ENCODE measurements at regions not wholly inside any gene's neighbourhood (a gene's known extent, or its start where the extent isn't known, plus 50 kb on each side); places are given as distances from the start of the nearest gene placed in this dataset.

GRCh38 chr16:55118701-55119260, 188.1 kb downstream of the IRX5 start:
- no peak for DNase-seq

- no peak for DNase-seq
Observed at GRCh38 chr16:55120408-55120807, 189.7 kb downstream of the IRX5 start.

- DNase-seq: no peak
Observed at GRCh38 chr16:55120826-55121225, 190.2 kb downstream of the IRX5 start.

GRCh38 chr16:55123652-55124051, 193.0 kb downstream of the IRX5 start:
- no peak for DNase-seq

GRCh38 chr16:55125818-55126385, 195.2 kb downstream of the IRX5 start:
- DNase-seq: no peak

- no peak for DNase-seq
Observed at GRCh38 chr16:55126456-55126855, 195.8 kb downstream of the IRX5 start.

GRCh38 chr16:55130456-55130855, 193.5 kb upstream of the IRX6 start:
- no peak for DNase-seq

- DNase-seq: no peak
Observed at GRCh38 chr16:55130911-55131310, 193.1 kb upstream of the IRX6 start.

- DNase-seq: no peak
Observed at GRCh38 chr16:55133654-55134053, 190.3 kb upstream of the IRX6 start.

- DNase-seq: no peak
Observed at GRCh38 chr16:55136356-55137150, 187.4 kb upstream of the IRX6 start.

GRCh38 chr16:55138298-55138697, 185.7 kb upstream of the IRX6 start:
- DNase-seq: no peak

- no peak for DNase-seq
Observed at GRCh38 chr16:55142405-55142804, 181.6 kb upstream of the IRX6 start.

- DNase-seq: no peak
Observed at GRCh38 chr16:55144651-55145050, 179.4 kb upstream of the IRX6 start.

GRCh38 chr16:55145771-55146603, 178.0 kb upstream of the IRX6 start:
- DNase-seq: no peak

- no peak for DNase-seq
Observed at GRCh38 chr16:55146966-55147365, 177.0 kb upstream of the IRX6 start.

GRCh38 chr16:55147396-55147795, 176.6 kb upstream of the IRX6 start:
- DNase-seq: no peak

- no peak for DNase-seq
Observed at GRCh38 chr16:55149622-55150021, 174.4 kb upstream of the IRX6 start.

- DNase-seq: no peak
Observed at GRCh38 chr16:55151561-55152305, 172.3 kb upstream of the IRX6 start.

GRCh38 chr16:55152875-55153390, 171.1 kb upstream of the IRX6 start:
- DNase-seq: no peak

GRCh38 chr16:55154262-55154661, 169.7 kb upstream of the IRX6 start:
- no peak for DNase-seq

GRCh38 chr16:55154956-55155355, 169.0 kb upstream of the IRX6 start:
- no peak for DNase-seq

- no peak for DNase-seq
Observed at GRCh38 chr16:55155815-55156214, 168.2 kb upstream of the IRX6 start.

Measured in renal pelvis (tissue), 1 donor.